GM12865 (cell line): ENCODE measurements at regions not wholly inside any gene's neighbourhood (a gene's known extent, or its start where the extent isn't known, plus 50 kb on each side); places are given as distances from the start of the nearest gene placed in this dataset.
"Not testable (repeated sequence)": the region's sequence is repeated elsewhere in the genome, so short reads cannot be mapped to it uniquely, and the experiment has no call there.

ENCODE experiments used
- DNase-seq: peaks from one replicate; pipeline ENCODE4 v3.0.0; 2010; ENCODE audit warnings: low read depth
- H3K4me3 ChIP-seq: 2 replicates; pipeline ENCODE4 v1.5.1; 2011; ENCODE audit warnings: mild to moderate bottlenecking, low read depth, low read length, control low read depth
- TF ChIP-seq, protein P1 (sequence below): IDR thresholded peaks from 2 replicates; pipeline ENCODE4 v1.5.1; 2011; ENCODE audit warnings: low read length, control low read depth, low read depth, inconsistent platforms; ENCODE audit not compliant: insufficient read depth; ENCODE audit errors: missing control alignments

DNA sequence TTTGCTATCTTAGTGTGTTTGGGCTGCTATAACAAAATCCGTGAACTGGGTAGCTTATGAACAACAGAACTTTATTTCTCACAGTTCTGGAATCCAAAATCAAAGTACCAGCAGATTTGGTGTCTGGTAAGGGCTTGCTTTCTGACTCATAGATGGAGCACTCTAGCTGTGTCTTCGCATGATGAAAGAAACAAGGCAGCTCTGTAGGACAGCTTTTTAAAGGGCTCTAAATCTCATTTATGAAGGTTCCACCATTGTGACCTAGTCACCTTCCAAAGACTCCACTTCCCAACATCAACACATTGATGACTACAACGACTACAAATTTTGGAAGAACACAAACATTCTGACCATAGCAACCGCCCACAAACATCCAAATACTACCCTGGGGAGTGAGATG, 158.6 kb upstream of the LCORL start:
- DNase-seq, result no peak
- H3K4me3 ChIP-seq, result no peak overlapping the region
- TF ChIP-seq, protein P1, sequence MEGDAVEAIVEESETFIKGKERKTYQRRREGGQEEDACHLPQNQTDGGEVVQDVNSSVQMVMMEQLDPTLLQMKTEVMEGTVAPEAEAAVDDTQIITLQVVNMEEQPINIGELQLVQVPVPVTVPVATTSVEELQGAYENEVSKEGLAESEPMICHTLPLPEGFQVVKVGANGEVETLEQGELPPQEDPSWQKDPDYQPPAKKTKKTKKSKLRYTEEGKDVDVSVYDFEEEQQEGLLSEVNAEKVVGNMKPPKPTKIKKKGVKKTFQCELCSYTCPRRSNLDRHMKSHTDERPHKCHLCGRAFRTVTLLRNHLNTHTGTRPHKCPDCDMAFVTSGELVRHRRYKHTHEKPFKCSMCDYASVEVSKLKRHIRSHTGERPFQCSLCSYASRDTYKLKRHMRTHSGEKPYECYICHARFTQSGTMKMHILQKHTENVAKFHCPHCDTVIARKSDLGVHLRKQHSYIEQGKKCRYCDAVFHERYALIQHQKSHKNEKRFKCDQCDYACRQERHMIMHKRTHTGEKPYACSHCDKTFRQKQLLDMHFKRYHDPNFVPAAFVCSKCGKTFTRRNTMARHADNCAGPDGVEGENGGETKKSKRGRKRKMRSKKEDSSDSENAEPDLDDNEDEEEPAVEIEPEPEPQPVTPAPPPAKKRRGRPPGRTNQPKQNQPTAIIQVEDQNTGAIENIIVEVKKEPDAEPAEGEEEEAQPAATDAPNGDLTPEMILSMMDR, result no peak

DNA sequence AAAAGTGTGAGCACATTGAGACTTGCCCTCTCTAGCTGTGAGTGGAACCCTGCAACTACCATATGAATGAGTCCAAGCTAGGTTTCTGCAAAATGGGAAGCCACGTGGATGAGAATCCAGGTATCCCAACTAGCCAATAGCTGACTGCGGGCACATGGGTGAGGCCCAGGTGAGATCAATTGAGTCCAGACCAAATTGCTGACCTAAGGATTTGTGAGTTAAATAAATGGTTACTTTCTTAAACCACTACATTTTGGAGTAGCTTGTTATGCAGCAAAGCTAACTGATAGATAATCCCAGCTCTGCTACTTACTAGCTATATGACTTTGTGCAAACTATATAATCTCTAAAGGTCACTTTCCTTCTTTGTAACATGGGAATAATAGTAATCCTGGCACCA, 150.3 kb upstream of the LCORL start:
- no peak overlapping the region for H3K4me3 ChIP-seq
- TF ChIP-seq, protein P1, result no peak
- DNase-seq, result no peak

DNA sequence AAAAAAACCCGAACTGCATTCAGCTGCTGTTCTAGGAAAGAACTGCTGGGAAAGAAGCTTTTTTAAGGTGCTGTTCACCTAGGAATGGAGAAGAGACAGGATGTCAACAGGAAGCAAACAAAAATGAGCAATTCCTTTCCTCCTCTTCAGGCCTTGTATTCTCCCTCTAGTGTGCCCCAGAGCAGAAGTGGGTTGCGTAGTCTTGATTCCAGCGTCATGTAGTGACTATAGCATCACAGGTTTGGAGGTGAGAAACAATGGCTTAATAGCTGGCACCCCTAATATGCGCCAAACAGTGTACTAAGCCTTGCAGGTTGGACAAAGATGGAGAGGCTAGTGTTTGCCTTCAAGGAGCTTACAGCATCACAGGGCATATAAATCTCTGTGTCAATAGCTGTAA, 146.3 kb upstream of the LCORL start:
- DNase-seq, result no peak
- TF ChIP-seq, protein P1, result no peak
- no peak overlapping the region for H3K4me3 ChIP-seq

DNA sequence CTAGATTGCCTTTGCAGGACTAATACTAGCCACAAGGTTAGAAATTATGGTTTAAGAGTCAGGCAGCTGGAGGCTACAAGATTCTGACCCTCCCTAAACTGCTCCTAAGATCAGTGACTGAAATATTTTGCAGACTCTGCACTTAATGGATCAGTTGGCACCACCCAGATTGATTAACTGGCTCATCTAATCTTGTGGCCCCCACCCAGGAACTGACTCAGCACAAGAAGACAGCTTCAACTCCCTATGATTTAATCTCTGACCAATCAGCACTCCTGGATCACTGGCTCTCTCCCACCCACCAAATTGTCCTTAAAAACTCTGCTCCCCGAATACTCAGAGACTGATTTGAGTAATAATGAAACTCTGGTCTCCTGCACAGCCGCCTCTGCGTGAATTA, 145.4 kb upstream of the LCORL start:
- H3K4me3 ChIP-seq, result no peak overlapping the region
- no peak for DNase-seq
- TF ChIP-seq, protein P1, result no peak

DNA sequence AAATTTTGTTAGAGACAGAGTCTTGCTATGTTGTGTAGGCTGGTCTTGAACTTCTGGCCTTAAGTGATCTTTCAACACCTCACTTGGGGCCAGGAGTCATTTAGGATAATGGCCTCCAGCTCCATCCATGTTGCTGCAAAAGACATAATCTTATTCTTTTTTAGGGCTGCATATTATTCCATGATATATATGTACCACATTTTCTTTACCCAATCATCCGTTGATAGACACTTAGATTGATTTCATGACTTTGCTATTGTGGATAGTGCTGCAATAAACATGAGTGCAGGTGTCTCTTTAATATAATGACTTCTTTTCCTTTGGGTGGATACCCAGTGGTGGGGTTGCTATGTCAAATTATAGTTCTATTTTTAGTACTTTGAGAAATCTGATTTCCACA, 140.9 kb upstream of the LCORL start:
- TF ChIP-seq, protein P1, result no peak
- no peak for DNase-seq
- H3K4me3 ChIP-seq, result no peak overlapping the region

DNA sequence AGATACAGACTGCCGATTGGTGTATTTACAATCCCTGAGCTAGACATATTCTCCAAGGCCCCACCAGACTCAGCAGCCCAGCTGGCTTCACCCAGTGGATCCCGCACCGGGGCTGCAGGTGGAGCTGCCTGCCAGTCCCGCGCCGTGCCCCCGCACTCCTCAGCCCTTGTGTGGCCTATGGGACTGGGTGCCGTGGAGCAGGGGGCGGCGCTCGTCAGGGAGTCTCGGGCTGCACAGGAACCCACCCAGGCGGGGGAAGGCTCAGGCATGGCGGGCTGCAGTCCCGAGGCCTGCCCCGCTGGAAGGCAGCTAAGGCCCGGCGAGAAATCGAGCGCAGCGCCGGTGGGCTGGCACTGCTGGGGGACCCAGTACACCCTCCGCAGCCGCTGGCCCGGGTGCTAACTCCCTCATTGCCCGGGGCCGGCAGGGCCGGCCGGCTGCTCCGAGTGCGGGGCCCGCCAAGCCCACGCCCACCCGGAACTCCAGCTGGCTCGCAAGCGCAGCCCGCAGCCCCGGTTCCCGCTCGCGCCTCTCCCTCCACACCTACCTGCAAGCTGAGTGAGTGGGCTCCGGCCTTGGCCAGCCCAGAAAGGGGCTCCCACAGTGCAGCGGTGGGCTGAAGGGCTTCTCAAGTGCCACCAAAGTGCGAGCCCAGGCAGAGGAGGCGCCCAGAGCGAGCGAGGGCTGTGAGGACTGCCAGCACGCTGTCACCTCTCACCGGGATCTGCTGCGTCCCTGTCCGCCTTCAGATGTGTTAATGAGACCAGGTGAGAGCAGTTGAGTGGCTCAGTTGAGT, 137.8 kb upstream of the LCORL start:
- not testable (repeated sequence) for DNase-seq, H3K4me3 ChIP-seq

DNA sequence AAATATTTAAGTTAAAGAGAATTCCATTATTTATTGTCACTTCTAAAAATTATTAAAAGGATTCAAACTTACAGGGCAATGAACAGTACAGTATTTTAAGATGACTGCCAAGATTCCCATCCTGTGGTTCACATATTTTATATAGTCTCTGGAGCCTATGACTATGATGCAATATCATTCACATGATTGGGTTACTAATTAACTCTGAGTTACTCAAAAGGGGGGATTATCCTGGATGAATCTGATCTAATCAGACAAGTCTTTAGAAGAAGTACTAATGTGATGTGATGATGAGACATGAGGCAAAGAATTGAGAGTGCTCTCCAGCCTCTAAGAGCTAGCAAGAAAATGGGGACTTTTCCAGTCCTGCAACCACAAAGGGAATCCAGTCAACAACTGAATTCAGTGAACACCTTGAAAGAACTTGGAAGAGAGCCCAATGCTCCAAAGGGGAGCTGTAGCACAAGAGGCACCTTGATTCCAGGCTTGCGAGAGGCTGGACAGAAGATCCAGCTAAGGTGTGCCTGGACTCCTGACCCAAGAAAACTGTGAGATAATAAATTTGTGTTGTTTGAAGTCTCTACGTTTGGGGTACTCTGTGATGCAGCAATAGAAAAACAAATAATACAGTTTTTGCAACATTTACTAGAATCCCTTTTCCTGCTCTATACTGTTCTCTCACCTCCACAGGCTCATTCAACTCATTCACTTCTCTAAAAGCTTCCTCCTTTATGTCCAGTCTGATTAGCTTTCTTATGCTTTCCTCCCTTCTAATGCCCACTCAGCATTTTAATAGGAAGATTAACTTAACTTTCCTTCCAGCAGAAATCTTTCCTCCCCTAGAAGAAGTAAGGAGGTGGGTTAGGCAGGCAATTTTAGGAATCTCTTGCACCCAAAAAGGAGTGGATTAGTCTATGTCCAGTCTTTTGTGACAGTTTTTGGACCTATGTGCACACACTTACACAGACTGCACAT, 133.8 kb upstream of the LCORL start:
- TF ChIP-seq, protein P1, result no peak
- H3K4me3 ChIP-seq, result no peak overlapping the region
- no peak for DNase-seq
